GM12865 (cell line): ENCODE measurements at regions not wholly inside any gene's neighbourhood (a gene's known extent, or its start where the extent isn't known, plus 50 kb on each side); places are given as distances from the start of the nearest gene placed in this dataset.

ENCODE experiments used
- DNase-seq: peaks from one replicate; pipeline ENCODE4 v3.0.0; 2010; ENCODE audit warnings: low read depth
- H3K4me3 ChIP-seq: 2 replicates; pipeline ENCODE4 v1.5.1; 2011; ENCODE audit warnings: mild to moderate bottlenecking, low read depth, low read length, control low read depth
- TF ChIP-seq, protein P1 (sequence below): IDR thresholded peaks from 2 replicates; pipeline ENCODE4 v1.5.1; 2011; ENCODE audit warnings: low read length, control low read depth, low read depth, inconsistent platforms; ENCODE audit not compliant: insufficient read depth; ENCODE audit errors: missing control alignments

DNA sequence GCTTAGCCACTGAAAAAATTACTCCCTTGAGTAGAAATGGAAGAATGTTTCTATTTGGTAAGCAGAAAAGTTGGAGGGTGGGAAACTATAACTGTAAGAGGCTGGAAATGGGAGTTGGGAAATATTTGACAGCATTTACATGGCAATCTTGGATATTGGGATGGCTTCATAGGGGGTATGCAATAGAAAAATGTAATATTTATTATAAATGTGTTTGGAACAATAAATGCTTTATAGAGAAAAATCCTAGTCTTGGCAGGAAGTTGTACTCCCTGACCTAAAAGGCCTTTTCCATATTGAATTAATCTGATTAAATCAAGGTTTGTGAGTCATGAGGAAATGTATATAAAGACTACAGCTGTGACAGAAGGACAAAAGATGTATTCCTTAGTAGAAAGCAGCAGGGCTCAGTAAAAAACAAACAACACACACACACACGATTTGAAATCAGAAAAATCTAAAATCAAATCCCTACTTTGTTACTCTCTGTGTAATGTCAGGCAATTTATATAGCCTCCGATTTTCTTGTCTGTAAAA lies 272.3 kb downstream of the CD109 start:
- TF ChIP-seq, protein P1, sequence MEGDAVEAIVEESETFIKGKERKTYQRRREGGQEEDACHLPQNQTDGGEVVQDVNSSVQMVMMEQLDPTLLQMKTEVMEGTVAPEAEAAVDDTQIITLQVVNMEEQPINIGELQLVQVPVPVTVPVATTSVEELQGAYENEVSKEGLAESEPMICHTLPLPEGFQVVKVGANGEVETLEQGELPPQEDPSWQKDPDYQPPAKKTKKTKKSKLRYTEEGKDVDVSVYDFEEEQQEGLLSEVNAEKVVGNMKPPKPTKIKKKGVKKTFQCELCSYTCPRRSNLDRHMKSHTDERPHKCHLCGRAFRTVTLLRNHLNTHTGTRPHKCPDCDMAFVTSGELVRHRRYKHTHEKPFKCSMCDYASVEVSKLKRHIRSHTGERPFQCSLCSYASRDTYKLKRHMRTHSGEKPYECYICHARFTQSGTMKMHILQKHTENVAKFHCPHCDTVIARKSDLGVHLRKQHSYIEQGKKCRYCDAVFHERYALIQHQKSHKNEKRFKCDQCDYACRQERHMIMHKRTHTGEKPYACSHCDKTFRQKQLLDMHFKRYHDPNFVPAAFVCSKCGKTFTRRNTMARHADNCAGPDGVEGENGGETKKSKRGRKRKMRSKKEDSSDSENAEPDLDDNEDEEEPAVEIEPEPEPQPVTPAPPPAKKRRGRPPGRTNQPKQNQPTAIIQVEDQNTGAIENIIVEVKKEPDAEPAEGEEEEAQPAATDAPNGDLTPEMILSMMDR, result no peak
- no peak for DNase-seq
- H3K4me3 ChIP-seq, result no peak overlapping the region

DNA sequence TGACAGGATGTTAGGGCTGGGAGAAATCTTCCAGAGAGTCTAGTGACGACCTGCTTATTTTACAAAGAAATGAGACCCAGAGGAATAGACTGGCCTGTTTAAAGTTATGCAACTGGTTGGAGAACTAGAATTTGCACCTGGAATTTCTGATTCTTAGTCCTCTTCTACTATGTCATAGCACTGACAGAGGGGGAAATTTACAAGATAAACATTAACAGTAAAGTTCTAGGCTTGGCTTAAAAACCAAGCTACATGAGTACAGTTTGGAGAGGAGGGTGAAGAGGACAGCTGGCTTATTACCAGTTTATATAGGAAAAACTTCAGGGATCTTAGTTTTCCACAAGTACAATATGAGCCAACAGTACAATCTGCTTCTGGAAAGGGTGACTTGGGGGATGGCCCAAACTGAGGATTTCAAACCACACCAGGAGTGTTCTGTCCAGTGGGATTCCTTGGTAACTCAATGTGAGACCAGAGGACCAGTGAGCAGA lies 269.6 kb downstream of the CD109 start:
- DNase-seq, result no peak
- H3K4me3 ChIP-seq, result no peak overlapping the region
- TF ChIP-seq, protein P1, result no peak

DNA sequence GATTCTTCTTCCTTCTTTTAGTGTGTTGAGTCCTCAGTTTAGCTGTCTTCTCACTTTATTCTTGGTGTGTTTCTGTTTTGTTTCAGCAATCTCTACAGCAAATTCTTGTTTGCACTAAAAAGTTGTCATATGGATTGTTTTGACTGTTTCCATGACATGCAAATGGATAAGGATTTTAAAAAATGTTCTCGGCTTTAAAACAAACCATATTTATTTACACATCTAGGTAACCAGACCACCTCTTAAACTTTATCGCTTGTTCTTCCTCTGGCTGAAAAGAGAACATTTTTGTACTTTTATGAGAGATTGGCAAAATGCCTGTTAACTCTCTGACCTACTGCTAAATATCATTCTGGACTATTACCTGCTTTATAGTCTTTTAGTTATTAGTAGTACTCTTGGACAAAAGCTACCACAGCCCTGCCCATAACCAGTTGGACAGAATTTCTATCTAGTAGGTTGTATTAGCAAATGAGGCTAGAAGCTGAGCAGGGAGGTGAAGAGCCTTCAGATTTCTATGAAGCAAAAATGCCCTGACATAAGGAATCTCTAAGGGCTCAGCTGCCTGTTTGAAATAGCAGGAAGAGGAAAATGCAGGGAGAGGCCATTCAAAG lies 268.3 kb downstream of the CD109 start:
- TF ChIP-seq, protein P1, result no peak
- H3K4me3 ChIP-seq, result no peak overlapping the region
- no peak for DNase-seq

DNA sequence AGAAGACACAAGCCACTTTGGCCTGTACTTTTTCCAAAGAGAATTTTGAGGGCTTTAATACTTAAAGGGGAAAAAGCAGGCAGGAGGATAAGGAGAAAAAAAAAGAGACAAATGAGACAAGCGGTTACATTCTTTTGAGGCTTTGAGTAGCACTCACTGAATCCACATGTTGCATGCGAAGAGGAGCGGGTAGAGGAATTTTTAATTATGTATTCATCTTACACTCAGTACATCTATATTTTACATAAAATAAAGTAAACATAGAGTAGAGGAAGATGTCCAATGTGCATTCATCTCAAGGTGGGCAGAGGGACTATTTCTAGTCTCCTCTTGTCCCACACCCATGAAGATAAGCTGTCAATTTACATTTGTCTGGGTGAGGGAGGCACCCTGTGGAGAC lies 266.9 kb downstream of the CD109 start:
- no peak for DNase-seq
- TF ChIP-seq, protein P1, result no peak
- H3K4me3 ChIP-seq, result no peak overlapping the region

DNA sequence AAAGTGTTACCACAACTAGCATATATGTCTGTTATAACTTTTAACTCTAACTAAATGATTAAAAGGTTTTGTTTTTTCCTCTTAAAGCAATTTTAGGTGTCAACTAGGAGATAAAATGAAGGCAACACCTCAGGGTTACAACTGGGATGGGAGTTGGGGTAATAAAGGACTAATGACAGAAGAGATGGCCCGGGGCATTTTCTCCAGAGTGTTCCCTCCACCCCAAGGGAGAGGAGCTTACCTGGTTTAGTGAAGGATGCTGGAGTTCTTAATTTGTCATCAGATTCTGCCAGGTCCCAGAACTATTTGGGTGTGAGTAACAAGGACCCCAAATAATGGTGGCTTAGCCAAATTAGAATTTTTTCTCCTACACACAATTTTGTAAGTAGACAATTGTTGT lies 260.3 kb downstream of the CD109 start:
- TF ChIP-seq, protein P1, result no peak
- no peak overlapping the region for H3K4me3 ChIP-seq
- no peak for DNase-seq

DNA sequence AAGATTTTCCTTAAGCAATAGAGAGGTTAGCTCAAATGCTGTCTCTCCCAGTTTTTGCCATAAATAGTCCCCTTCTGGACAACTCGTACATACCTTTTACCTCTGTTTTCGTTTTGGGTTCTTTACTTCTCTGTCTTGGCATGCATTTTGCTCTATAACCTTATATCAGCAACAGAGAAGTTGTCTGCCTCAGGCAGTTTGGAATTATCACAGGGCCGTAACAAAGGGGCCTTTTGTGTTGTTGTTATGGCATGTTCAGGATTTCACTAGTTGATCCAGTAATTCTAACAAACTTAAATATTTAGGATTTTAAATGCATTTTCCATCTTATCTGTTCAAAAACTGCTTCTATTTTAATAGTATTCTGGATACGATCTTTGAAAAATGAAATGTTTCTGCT lies 259.8 kb downstream of the CD109 start:
- H3K4me3 ChIP-seq, result no peak overlapping the region
- DNase-seq, result no peak
- TF ChIP-seq, protein P1, result no peak

DNA sequence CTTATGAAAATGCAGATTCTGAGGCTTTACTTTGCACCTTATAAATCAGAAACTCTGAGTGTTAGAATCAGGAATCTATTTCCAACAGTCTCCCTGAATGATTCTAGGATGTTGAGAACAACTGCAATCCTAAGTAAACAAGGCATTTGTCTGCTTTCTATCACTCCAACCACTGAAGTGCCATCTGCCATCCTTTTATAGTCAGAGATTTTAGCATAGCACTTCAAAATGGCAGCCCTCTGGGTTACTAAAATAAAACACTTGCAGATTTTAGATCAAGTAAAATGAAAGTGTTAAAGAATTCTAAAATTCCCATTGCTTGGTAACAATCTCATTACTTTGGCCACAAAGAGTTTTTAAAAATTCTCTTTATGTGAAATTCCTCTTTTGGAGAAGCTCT lies 258.9 kb downstream of the CD109 start:
- TF ChIP-seq, protein P1, result no peak
- no peak for DNase-seq
- H3K4me3 ChIP-seq, result no peak overlapping the region
